Esophagus squamous epithelium (tissue), 5 donors: ENCODE measurements at regions not wholly inside any gene's neighbourhood (a gene's known extent, or its start where the extent isn't known, plus 50 kb on each side); places are given as distances from the start of the nearest gene placed in this dataset.

ENCODE experiments used
- DNase-seq: peaks from one replicate; lab custom pipeline; 2025; lab: John Stamatoyannopoulos, UW
- H3K27ac ChIP-seq, 4 donors: fragments of 200-600 bp; sonication (generic); one replicate each; pipeline ENCODE4 v1.5.1; 2016 to 2019; ENCODE audit warnings: mild to moderate bottlenecking in 1 of 4
- H3K27me3 ChIP-seq, 4 donors: fragments of 200-600 bp; sonication (generic); 1 replicate in 3 of 4; 2 replicates in 1 of 4; pipeline versions ENCODE4 v1.5.1 to v1.6.0; 2017 to 2021; ENCODE audit warnings: antibody characterized with exemption in 1 of 4
- H3K36me3 ChIP-seq, 3 donors: fragments of 200-600 bp; sonication (generic); one replicate each; pipeline ENCODE4 v1.5.1; 2016 to 2019
- H3K4me1 ChIP-seq, 3 donors: fragments of 200-600 bp; sonication (generic); one replicate each; pipeline ENCODE4 v1.5.1; 2017 to 2019
- H3K4me3 ChIP-seq, 4 donors: fragments of 200-600 bp; sonication (generic); 1 replicate in 3 of 4; 2 replicates in 1 of 4; pipeline ENCODE4 v1.5.1; 2016 to 2019; ENCODE audit warnings: mild to moderate bottlenecking in 2 of 4, moderate library complexity in 1 of 4
- H3K9me3 ChIP-seq, 3 donors: fragments of 200-600 bp; sonication (generic); one replicate each; pipeline ENCODE4 v1.5.1; 2016 to 2019
- POLR2A ChIP-seq, 4 donors: fragments of 450-650 bp; IDR thresholded peaks; one replicate each; pipeline ENCODE4 v1.6.1; 2017; ENCODE audit warnings: antibody characterized with exemption in 4 of 4, mild to moderate bottlenecking in 4 of 4, moderate library complexity in 3 of 4
- WGBS, 2 donors: methylation state at CpG; one replicate each; pipeline ENCODE4 v1.1.5; 2018; 5-methylcytosine and 5-hydroxymethylcytosine counted together
- intact Hi-C: fragments of 100-400 bp; cut with DNase I; formaldehyde crosslinking; loops from one replicate; pipeline ENCODE4 v1.15.0; 2022
- TF ChIP-seq, protein P1 (sequence below), 6 experiments: fragments of 450-650 bp in 4 of 6; fragments of 200-600 bp in 2 of 6; sonication (generic) in 2 of 6; IDR thresholded peaks; one replicate each; pipeline ENCODE4 v1.5.1; 2016 to 2019; ENCODE audit warnings: antibody characterized with exemption in 6 of 6, mild to moderate bottlenecking in 4 of 6, moderate library complexity in 4 of 6
- donor health status: DM: yes; HTN: yes; CAD: no.

DNA sequence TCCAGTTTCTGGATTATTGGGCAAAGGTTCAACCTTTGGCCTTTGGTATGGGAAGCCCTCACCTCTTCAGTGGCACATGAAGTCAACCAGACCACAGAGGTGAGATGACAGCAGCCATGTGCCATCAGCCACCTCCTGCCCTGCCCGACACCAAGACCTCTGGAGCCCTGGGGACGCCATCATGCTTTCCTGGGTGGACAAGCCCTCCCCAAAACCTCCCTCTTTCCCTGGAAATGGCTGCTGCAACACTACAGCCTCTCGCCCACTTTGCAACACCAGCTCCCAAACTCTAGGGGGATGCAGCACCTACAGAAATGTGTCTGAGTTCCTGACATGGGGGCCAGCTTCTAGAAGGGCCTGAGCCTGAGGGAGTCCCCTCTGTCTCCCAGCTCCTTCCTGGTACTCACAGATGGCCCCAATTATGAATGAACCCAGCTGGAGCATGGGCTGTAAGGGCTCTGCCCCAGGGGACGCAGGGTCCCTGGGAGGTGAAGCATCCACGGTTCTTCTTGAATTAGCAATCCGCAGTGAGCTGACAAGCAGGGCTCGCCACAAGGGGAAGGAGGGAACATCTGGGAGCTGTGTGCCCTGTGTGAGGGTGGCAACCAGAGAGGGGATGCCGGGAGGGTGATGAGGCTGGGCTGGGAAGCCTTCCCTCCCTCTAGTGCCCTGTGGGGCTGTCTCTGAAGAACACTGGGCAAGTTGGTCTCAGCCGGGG is 268.5 kb upstream of the HDAC4 start:
- DNase-seq: no peak
- H3K9me3 ChIP-seq: no peaks in the 10 kb centered on the region

DNA sequence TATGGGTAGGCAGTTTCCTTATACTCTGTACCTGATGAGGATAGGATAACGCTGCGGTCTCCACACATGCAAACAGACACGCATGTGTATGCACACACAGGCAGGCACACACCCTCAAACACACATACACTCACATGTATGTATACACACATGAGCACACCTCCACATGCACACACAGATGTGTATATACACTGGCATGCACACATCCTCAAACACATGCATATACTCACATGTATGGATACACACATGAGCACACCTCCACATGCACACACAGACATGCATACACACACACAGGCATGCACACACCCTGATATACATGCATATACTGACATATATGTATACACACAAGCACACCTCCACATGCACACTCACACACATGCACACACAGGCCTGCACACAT is 267.8 kb upstream of the HDAC4 start:
- DNase-seq: no peak
- Histone ChIP-seq H3K4me3 (no peak overlapping the region), H3K27ac (no peak overlapping the region), H3K9me3 (no peaks in the 10 kb centered on the region), H3K36me3 (no peaks in the 10 kb centered on the region), H3K27me3 (peaks cover 0 to 17% (median 0%) of the 10 kb centered on the region in 4 donors), H3K4me1 (peaks cover 0 to 9% (median 0%) of the 10 kb centered on the region in 3 donors)
- intact Hi-C loops: no loop called here
- TF ChIP-seq, protein P1, sequence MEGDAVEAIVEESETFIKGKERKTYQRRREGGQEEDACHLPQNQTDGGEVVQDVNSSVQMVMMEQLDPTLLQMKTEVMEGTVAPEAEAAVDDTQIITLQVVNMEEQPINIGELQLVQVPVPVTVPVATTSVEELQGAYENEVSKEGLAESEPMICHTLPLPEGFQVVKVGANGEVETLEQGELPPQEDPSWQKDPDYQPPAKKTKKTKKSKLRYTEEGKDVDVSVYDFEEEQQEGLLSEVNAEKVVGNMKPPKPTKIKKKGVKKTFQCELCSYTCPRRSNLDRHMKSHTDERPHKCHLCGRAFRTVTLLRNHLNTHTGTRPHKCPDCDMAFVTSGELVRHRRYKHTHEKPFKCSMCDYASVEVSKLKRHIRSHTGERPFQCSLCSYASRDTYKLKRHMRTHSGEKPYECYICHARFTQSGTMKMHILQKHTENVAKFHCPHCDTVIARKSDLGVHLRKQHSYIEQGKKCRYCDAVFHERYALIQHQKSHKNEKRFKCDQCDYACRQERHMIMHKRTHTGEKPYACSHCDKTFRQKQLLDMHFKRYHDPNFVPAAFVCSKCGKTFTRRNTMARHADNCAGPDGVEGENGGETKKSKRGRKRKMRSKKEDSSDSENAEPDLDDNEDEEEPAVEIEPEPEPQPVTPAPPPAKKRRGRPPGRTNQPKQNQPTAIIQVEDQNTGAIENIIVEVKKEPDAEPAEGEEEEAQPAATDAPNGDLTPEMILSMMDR (IDR thresholded peaks at IDR 0.05): no peak
- no peak for TF ChIP-seq POLR2A (IDR thresholded peaks at IDR 0.05)
- 94 to 100% methylated on average over 3 of the region's 3 CpGs for WGBS, 2 donors

More for the DNA sequence above, 268.5 kb upstream of the HDAC4 start:
- no peaks in the 10 kb centered on the region for H3K36me3 ChIP-seq
- H3K27me3 ChIP-seq: peaks cover 0 to 14% (median 0%) of the 10 kb centered on the region in 4 donors
- intact Hi-C loops: no loop called here
- H3K4me3 ChIP-seq: no peak overlapping the region
- peaks cover 0 to 9% (median 0%) of the 10 kb centered on the region in 3 donors for H3K4me1 ChIP-seq
- TF ChIP-seq, protein P1 (IDR thresholded peaks at IDR 0.05): no peak
- TF ChIP-seq POLR2A (IDR thresholded peaks at IDR 0.05): no peak
- 50 to 92% methylated on average over 1 to 4 of the region's 9 CpGs for WGBS, 2 donors
- no peak overlapping the region for H3K27ac ChIP-seq

DNA sequence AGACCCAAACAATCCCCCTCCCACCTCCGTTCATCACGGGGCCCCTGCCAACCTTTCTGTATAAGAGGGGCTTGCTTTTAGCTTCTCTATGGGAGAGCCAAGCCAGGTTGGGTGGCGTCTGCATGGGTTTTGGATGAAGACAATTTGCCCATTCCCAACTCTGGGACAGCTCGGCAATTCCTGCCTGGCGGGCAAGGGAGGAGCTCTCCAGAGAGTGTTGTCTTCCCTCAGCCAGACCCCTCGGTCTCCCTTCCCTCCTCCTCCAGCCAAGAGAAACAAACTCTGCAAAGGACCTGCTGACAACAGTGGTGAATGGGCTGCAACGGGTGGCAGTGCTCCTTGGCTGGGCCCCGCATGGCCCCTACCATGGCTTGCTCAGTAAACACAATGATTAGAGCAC is 267.2 kb upstream of the HDAC4 start:
- no peak overlapping the region for H3K4me3 ChIP-seq
- TF ChIP-seq, protein P1 (IDR thresholded peaks at IDR 0.05): no peak
- TF ChIP-seq POLR2A (IDR thresholded peaks at IDR 0.05): no peak
- no peak for DNase-seq
- peaks cover 0 to 23% (median 0%) of the 10 kb centered on the region in 4 donors for H3K27me3 ChIP-seq
- WGBS, 2 donors: 84 to 86% methylated on average over 3 to 4 of the region's 8 CpGs
- H3K9me3 ChIP-seq: no peaks in the 10 kb centered on the region
- intact Hi-C loops: no loop called here
- H3K4me1 ChIP-seq: peaks cover 0 to 9% (median 0%) of the 10 kb centered on the region in 3 donors
- no peaks in the 10 kb centered on the region for H3K36me3 ChIP-seq
- no peak overlapping the region for H3K27ac ChIP-seq

DNA sequence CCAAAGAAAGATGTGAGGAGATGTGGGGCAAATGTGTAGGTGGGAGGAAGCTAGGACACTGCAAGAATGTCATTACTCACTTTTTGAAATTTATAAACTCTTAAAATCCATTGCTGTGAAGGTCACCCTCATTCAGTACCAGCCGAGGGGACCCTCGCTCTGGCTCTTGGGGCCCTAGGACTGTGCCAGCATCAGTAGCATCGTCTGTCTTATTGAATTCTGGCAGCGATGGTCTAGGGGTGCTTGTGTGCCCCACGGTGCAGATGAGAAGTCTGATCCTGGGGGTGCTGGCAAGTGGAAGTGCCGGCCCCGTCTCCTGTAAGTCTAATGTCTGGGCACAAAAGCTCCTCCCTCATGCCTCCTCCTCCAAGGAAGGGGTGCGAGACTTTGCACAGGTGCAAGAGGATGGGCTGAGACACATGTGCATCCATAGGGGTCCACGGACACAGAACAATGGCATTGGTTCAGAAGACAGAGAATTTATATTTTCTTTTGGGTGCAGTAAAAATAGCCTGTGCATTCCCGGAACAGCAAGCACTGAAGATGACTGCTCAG is 266.7 kb upstream of the HDAC4 start:
- no peak overlapping the region for H3K27ac ChIP-seq

More for the DNA sequence above, 266.7 kb upstream of the HDAC4 start:
- TF ChIP-seq, protein P1 (IDR thresholded peaks at IDR 0.05): no peak
- no peak for TF ChIP-seq POLR2A (IDR thresholded peaks at IDR 0.05)
- Histone ChIP-seq H3K9me3 (no peaks in the 10 kb centered on the region), H3K4me1 (peaks cover 0 to 15% (median under 1%) of the 10 kb centered on the region in 3 donors), H3K4me3 (no peak overlapping the region), H3K27me3 (peaks cover 0 to 28% (median 0%) of the 10 kb centered on the region in 4 donors), H3K36me3 (no peaks in the 10 kb centered on the region)
- 77 to 83% methylated on average over 6 to 8 of the region's 10 CpGs for WGBS, 2 donors
- intact Hi-C loops: no loop called here
- no peak for DNase-seq
